Vagina (tissue), 2 donors: ENCODE measurements at regions not wholly inside any gene's neighbourhood (a gene's known extent, or its start where the extent isn't known, plus 50 kb on each side); places are given as distances from the start of the nearest gene placed in this dataset.
"Not testable (repeated sequence)": the region's sequence is repeated elsewhere in the genome, so short reads cannot be mapped to it uniquely, and the experiment has no call there.

Experiments
- DNase-seq, 2 donors: peaks; one replicate each; pipeline ENCODE4 v3.0.0-alpha.2; 2017; ENCODE audit errors: extremely low spot score in 2 of 2
- H3K27ac ChIP-seq: fragments of 200-600 bp; sonication (generic); one replicate; pipeline ENCODE4 v1.5.1; 2019
- H3K27me3 ChIP-seq: fragments of 200-600 bp; sonication (generic); one replicate; pipeline ENCODE4 v1.5.1; 2019
- H3K36me3 ChIP-seq, 2 donors: fragments of 200-600 bp; sonication (generic); one replicate each; pipeline ENCODE4 v1.5.1; 2017 to 2019
- H3K4me1 ChIP-seq: fragments of 200-600 bp; sonication (generic); one replicate; pipeline ENCODE4 v1.5.1; 2019
- H3K4me3 ChIP-seq, 2 donors: fragments of 200-600 bp; sonication (generic); 1 replicate in 1 of 2; 2 replicates in 1 of 2; pipeline ENCODE4 v1.5.1; 2016 to 2019
- H3K9me3 ChIP-seq: fragments of 200-600 bp; sonication (generic); one replicate; pipeline ENCODE4 v1.5.1; 2019
- POLR2A ChIP-seq, 2 donors: fragments of 450-650 bp; IDR thresholded peaks; one replicate each; pipeline ENCODE4 v1.6.1; 2017; ENCODE audit warnings: antibody characterized with exemption in 2 of 2, mild to moderate bottlenecking in 2 of 2, moderate library complexity in 2 of 2
- POLR2AphosphoS5 ChIP-seq, 2 donors: sonication (generic); formaldehyde crosslinking; IDR thresholded peaks; one replicate each; pipeline ENCODE4 v1.9.0; 2017; ENCODE audit warnings: antibody characterized with exemption in 2 of 2, mild to moderate bottlenecking in 2 of 2, low read depth in 1 of 2; ENCODE audit not compliant: insufficient read depth in 1 of 2
- intact Hi-C: fragments of 100-400 bp; cut with DNase I; formaldehyde crosslinking; loops from one replicate; pipeline ENCODE4 v1.15.1; 2023
- TF ChIP-seq, protein P1 (sequence below), 3 experiments: fragments of 450-650 bp in 2 of 3; fragments of 200-600 bp in 1 of 3; sonication (generic) in 1 of 3; IDR thresholded peaks; one replicate each; pipeline ENCODE4 v1.5.1; 2017 to 2019; ENCODE audit warnings: antibody characterized with exemption in 3 of 3, mild to moderate bottlenecking in 2 of 3, moderate library complexity in 2 of 3

DNA sequence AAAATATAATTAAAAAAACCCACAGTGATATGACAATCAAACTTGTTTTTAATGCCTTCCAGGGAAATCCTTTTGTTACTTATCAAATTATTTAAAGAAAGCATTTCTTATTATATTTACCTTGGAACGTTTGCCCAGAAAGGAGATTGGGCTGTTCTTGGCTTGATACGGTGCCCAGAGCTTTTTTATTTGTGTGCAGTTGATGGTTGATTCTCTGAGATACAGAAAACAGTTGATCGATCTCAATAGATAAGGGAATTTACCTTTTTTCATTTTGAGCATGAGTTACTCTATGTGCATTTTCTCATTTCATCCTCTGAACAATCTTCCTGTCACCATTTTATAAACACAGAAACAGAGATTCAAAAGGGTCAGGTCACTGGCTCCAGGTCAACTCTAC, 72.5 kb upstream of the NEDD9 start:
- no peak for DNase-seq
- H3K27me3 ChIP-seq = no peaks in the 10 kb centered on the region
- H3K36me3 ChIP-seq = no peaks in the 10 kb centered on the region
- H3K27ac ChIP-seq = no peak overlapping the region
- intact Hi-C loops = no loop called here
- H3K4me1 ChIP-seq = no peaks in the 10 kb centered on the region
- no peaks in the 10 kb centered on the region for H3K9me3 ChIP-seq
- no peak overlapping the region for H3K4me3 ChIP-seq
- TF ChIP-seq, protein P1, sequence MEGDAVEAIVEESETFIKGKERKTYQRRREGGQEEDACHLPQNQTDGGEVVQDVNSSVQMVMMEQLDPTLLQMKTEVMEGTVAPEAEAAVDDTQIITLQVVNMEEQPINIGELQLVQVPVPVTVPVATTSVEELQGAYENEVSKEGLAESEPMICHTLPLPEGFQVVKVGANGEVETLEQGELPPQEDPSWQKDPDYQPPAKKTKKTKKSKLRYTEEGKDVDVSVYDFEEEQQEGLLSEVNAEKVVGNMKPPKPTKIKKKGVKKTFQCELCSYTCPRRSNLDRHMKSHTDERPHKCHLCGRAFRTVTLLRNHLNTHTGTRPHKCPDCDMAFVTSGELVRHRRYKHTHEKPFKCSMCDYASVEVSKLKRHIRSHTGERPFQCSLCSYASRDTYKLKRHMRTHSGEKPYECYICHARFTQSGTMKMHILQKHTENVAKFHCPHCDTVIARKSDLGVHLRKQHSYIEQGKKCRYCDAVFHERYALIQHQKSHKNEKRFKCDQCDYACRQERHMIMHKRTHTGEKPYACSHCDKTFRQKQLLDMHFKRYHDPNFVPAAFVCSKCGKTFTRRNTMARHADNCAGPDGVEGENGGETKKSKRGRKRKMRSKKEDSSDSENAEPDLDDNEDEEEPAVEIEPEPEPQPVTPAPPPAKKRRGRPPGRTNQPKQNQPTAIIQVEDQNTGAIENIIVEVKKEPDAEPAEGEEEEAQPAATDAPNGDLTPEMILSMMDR (IDR thresholded peaks at IDR 0.05) = no peak
- TF ChIP-seq POLR2A (IDR thresholded peaks at IDR 0.05) (no peak), POLR2AphosphoS5 (IDR thresholded peaks at IDR 0.05; ENCODE audit: insufficient read depth in 1 of 2, low read depth in 1 of 2) (no peak)

DNA sequence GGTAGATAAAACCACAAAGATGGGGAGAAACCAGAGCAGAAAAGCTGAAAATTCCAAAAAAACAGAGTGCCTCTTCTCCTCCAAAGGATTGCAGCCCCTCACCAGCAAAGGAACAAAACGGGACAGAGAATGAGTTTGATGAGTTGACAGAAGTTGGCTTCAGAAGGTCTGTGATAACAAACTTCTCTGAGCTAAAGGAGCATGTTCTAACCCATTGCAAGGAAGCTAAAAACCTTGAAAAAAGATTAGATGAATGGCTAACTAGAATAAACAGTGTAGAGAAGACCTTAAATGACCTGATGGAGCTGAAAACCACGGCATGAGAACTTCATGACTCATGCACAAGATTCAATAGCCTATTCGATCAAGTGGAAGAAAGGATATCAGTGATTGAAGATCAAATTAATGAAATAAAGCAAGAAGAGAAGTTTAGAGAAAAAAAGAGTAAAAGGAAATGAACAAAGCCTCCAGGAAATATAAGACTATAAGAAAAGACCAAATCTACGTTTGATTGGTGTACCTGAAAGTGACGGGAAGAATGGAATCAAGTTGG, 67.5 kb upstream of the NEDD9 start:
- DNase-seq, H3K36me3 ChIP-seq, H3K4me3 ChIP-seq, H3K27ac ChIP-seq, intact Hi-C loops, H3K4me1 ChIP-seq, H3K9me3 ChIP-seq, H3K27me3 ChIP-seq: not testable (repeated sequence)

DNA sequence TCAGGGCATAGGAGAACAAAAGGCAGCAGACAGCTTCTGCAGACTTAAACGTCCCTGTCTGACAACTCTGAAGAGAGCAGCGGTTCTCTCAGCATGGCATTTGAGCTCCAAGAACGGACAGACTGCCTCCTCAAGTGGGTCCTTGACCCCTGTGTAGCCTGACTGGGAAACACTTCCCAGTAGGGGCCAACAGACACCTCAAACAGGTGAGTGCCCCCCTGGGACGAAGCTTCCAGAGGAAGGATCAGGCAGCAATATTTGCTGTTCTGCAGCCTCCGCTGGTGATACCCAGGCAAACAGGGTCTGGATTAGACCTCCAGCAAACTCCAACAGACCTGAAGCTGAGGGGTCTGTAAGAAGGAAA, 66.9 kb upstream of the NEDD9 start:
- intact Hi-C loops = not testable (repeated sequence)

DNA sequence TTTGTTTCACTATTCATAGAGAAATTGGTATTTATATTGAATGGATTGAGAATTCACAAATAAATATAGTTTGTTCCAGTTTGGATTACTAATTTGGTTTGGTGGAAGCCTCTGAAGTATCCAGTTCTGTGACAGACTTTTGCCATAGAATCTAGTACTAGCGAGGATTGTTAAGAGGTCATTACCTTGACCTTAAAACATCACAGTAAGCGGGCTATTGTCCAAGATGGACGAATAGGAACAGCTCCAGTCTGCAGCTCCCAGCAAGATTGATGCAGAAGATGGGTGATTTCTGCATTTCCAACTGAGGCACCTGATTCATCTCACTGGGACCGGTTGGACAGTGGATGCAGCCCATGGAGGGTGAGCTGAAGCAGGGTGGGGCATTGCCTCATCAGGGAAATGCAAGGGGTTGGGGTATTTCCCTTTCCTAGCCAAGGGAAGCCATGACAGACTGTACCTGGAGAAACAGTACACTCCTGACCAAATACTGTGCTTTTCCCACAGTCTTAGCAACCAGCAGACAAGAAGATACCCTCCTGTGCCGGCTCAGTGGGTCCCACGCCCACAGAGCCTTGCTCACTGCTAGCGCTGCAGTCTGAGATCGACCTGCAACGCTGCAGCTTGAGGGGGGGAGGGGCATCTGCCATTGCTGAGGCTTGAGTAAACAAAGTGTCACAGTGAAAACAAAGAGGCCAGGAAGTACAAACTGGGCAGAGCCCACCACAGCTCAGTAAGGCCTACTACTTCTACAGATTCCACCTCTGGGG, 66.4 kb upstream of the NEDD9 start:
- TF ChIP-seq POLR2A (IDR thresholded peaks at IDR 0.05) (no peak), POLR2AphosphoS5 (IDR thresholded peaks at IDR 0.05; ENCODE audit: insufficient read depth in 1 of 2, low read depth in 1 of 2) (no peak)
- TF ChIP-seq, protein P1 (IDR thresholded peaks at IDR 0.05) = no peak
- no peak overlapping the region for H3K27ac ChIP-seq
- H3K4me3 ChIP-seq = no peak overlapping the region
- H3K36me3 ChIP-seq = no peaks in the 10 kb centered on the region
- H3K27me3 ChIP-seq = no peaks in the 10 kb centered on the region
- H3K9me3 ChIP-seq = no peaks in the 10 kb centered on the region
- intact Hi-C loops = no loop called here
- no peaks in the 10 kb centered on the region for H3K4me1 ChIP-seq
- DNase-seq = no peak

More for the DNA sequence above, 66.9 kb upstream of the NEDD9 start:
- not testable (repeated sequence) for H3K36me3 ChIP-seq, H3K9me3 ChIP-seq, H3K4me1 ChIP-seq, DNase-seq, H3K27ac ChIP-seq, H3K27me3 ChIP-seq, H3K4me3 ChIP-seq

GRCh38 chr6:11297376-11297729, 64.9 kb upstream of the NEDD9 start:
- Histone ChIP-seq H3K36me3 (no peaks in the 10 kb centered on the region), H3K27ac (no peak overlapping the region), H3K4me3 (no peak overlapping the region), H3K4me1 (no peaks in the 10 kb centered on the region), H3K9me3 (no peaks in the 10 kb centered on the region), H3K27me3 (no peaks in the 10 kb centered on the region)
- DNase-seq = no peak
- intact Hi-C loops = no loop called here
- TF ChIP-seq POLR2AphosphoS5 (IDR thresholded peaks at IDR 0.05; ENCODE audit: insufficient read depth in 1 of 2, low read depth in 1 of 2) (no peak), POLR2A (IDR thresholded peaks at IDR 0.05) (no peak)
- TF ChIP-seq, protein P1 (IDR thresholded peaks at IDR 0.05) = no peak
